Transverse colon (tissue), 4 donors: ENCODE measurements at regions not wholly inside any gene's neighbourhood (a gene's known extent, or its start where the extent isn't known, plus 50 kb on each side); places are given as distances from the start of the nearest gene placed in this dataset.

ENCODE experiments used
- CTCF ChIP-seq, 5 experiments: fragments of 200-600 bp in 3 of 5; fragments of 450-650 bp in 2 of 5; sonication (generic) in 3 of 5; IDR thresholded peaks; 1 replicate in 2 of 5; 2 replicates in 3 of 5; pipeline ENCODE4 v1.5.1; 2016 to 2017; ENCODE audit warnings: antibody characterized with exemption in 5 of 5, inconsistent platforms in 3 of 5, mild to moderate bottlenecking in 2 of 5, moderate library complexity in 1 of 5
- EP300 ChIP-seq: sonication (generic); formaldehyde crosslinking; IDR thresholded peaks from one replicate; pipeline ENCODE4 v1.6.1; 2017; ENCODE audit warnings: antibody characterized with exemption, low read depth
- POLR2A ChIP-seq: fragments of 450-650 bp; IDR thresholded peaks from one replicate; pipeline ENCODE4 v1.6.1; 2016; ENCODE audit warnings: antibody characterized with exemption, mild to moderate bottlenecking, moderate library complexity
- POLR2AphosphoS5 ChIP-seq, 3 donors: sonication (generic); formaldehyde crosslinking; IDR thresholded peaks; one replicate each; pipeline ENCODE4 v1.6.1; 2016; ENCODE audit warnings: antibody characterized with exemption in 3 of 3

GRCh38 chr22:26889802-26890201 lies 232.4 kb downstream of the MIAT start:
- TF ChIP-seq CTCF (IDR thresholded peaks at IDR 0.05) = no peak
- no peak for TF ChIP-seq POLR2A
- no peak for TF ChIP-seq POLR2AphosphoS5 (IDR thresholded peaks at IDR 0.05)
- TF ChIP-seq EP300 = no peak
